Activated gamma-delta T cell treated with anti-CD3 and anti-CD28 coated beads, Interleukin-2, amount 50 U/mL, for 16 hours (primary cell): ENCODE measurements at regions not wholly inside any gene's neighbourhood (a gene's known extent, or its start where the extent isn't known, plus 50 kb on each side); places are given as distances from the start of the nearest gene placed in this dataset.

Experiments used
- DNase-seq: peaks from one replicate; pipeline ENCODE4 v3.0.0-alpha.2; 2020; ENCODE audit warnings: low read depth

GRCh38 chr2:118698564-118698963, 148.9 kb downstream of the EN1 start:
- no peak for DNase-seq

GRCh38 chr2:118697781-118698180, 149.7 kb downstream of the EN1 start:
- DNase-seq: no peak

DNA sequence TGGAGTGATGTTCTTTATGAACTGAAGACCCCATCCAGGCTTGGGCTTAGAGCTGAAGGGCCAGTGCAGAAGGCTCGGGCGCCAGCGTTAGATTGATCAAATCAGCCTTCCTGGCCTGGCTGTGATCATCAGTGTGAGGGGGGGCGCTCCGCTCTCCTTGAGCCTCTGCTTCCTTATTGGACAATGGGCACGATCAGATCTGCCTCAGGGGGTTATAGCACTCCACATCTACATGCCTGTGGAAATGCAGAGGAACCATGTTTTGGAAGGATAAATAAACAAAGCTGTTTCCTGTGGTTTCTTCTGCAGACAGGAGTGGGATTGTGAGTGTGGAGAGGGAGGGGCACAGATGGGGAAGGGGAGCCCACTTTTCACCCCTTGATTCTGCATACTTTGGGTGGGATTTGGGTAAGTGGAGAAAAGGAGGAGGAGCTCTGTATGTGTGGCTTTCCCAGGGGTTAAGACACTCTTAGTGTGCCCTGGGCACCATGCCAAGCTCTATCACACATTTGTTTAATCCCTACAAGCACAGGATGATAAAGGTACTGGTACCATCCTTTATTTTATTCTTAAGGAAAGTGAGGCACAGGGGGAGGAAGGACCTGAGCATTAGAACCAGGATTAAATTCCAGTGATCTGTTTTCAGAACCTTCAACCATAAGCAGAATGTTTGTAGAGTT, 150.5 kb downstream of the EN1 start:
- no peak for DNase-seq

GRCh38 chr2:118693287-118693822, 154.1 kb downstream of the EN1 start:
- DNase-seq: no peak

- no peak for DNase-seq
Measured at GRCh38 chr2:118689874-118690273, 157.6 kb downstream of the EN1 start.

- no peak for DNase-seq
Measured at GRCh38 chr2:118689456-118689855, 158.0 kb downstream of the EN1 start.

GRCh38 chr2:118689033-118689432, 158.4 kb downstream of the EN1 start:
- no peak for DNase-seq

GRCh38 chr2:118687698-118688097, 159.8 kb downstream of the EN1 start:
- DNase-seq: no peak

- DNase-seq: no peak
Measured at GRCh38 chr2:118687192-118687591, 160.3 kb downstream of the EN1 start.

- DNase-seq: no peak
Measured at GRCh38 chr2:118686346-118686745, 161.1 kb downstream of the EN1 start.

- DNase-seq: no peak
Measured at GRCh38 chr2:118683460-118683859, 164.0 kb downstream of the EN1 start.

DNA sequence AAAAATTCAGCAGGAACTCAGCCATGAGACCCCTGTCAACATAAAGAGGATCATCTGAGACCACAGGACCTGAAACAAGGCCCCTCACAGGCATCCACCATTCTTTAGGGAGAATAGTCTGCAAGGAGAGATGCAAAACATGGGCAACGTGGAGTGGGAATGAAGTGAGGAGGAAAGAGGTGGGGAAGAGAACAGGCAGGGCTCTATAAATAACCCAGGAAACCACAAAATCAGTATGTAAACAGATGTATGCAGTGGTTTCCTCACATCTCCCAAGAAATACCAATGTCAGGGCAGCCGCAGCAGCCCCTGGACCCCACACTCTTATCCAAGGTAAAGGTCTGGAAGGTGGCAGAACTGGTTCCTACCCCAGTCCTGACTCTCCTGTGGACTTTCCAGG, 168.5 kb downstream of the EN1 start:
- no peak for DNase-seq

DNA sequence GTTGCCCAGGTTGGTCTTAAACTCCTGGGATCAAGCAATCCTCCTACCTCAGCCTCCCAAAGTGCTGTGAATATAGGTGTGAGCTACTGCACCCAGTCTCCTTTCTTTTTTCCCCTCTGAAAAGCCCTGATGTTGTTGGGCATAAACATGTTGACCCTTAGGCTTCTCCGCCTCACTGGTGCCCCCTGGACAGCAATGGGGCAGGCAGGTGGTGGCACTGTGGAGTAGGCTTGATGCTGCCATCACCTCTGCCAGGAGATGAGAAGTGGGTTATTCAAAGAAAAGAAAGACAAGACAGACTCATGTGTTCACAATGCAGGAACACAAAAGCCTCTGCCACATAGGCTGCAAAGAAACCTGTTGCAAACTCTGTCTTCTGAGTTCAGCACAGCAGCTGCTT, 169.9 kb downstream of the EN1 start:
- no peak for DNase-seq

DNA sequence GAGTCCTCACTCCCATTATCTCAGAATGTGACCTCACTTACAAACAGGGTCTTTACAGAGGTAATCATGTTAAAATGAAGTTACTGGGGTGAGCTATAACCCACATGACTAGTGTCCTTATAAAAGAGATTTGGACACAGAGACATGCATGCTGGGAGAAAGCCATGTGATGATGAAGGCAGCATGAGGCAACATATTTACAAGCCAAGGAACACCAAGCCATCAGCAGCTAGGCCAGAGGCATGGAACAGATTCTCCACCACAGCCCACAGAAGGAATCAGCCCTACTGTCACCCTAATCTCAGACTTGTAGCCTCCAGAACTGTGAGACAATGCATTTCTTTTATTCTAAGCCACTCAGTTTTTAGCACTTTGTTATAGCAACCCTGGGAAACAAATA, 171.9 kb downstream of the EN1 start:
- DNase-seq: no peak

DNA sequence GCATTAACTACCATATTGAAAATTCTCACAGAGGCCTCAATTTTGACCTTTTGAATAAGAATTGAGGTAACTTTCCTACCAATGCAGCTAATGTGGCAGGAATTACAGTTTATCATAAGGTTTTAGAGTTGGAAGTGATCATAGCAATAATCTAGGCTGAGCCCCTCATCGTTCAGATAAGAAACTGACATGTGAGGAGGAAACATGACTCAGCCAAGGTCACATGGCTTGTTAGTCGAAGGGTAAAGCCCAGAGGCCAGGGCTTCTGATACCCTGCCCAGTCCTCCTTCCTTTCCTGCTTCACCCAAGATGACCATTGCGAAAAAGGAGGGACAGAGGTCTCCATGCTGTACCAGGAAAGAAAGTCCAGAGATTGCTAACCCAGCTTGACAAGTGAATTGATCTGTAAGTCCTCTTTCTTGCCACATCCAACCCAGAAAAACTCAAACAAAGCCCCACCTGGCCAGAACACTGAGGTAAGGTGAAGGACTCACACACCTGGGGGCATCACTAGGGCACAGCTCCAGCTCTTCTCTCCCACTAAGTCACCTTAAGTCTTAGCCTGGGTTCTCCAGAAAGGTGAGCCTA, 174.8 kb downstream of the EN1 start:
- no peak for DNase-seq

- no peak for DNase-seq
Measured at GRCh38 chr2:118671701-118672454, 175.6 kb downstream of the EN1 start.

- DNase-seq: no peak
Measured at GRCh38 chr2:118670838-118671237, 176.6 kb downstream of the EN1 start.

GRCh38 chr2:118670276-118670675, 177.2 kb downstream of the EN1 start:
- no peak for DNase-seq

DNA sequence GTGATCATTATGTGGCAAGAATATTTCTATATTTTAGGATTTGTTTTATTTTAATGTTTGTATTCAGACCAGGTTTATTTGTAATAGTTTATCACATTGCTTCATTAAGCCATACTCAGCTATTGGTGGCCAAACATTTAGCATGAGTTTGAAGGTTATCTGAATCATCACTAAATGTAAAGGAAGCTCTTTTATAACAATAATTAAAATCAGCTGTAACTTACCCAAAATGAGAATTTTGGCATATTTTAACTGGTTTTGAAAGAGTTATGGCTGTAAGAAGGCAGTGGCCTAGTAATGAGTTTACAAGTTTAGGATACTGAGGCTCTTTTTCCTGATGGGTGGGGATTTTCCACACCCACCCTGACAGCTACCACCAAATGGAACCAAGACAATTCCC, 177.8 kb downstream of the EN1 start:
- DNase-seq: no peak

- DNase-seq: no peak
Measured at GRCh38 chr2:118668431-118669424, 178.7 kb downstream of the EN1 start.

DNA sequence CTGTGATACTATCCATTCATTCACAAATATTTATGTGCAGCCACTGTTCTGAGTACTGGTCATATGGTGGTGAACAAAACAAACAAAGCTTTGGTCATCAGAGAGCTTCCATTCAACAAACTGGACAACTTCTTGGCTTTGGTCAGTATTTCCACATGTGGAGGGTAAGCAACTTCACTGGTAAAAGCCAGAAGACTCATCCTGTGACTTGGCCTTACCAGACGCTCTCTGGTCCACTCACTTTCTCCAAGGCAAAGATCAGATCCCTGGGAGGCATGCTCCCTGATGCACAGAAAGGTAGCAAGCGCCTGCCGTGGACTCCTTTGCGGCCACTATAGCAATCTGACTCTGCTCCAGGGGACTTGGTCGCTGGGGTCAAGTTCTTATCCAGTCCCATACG, 179.5 kb downstream of the EN1 start:
- DNase-seq: no peak

- no peak for DNase-seq
Measured at GRCh38 chr2:118667348-118667747, 180.1 kb downstream of the EN1 start.
